ENCODE measurements at regions not wholly inside any gene's neighbourhood (a gene's known extent, or its start where the extent isn't known, plus 50 kb on each side); places are given as distances from the start of the nearest gene placed in this dataset.

DNA sequence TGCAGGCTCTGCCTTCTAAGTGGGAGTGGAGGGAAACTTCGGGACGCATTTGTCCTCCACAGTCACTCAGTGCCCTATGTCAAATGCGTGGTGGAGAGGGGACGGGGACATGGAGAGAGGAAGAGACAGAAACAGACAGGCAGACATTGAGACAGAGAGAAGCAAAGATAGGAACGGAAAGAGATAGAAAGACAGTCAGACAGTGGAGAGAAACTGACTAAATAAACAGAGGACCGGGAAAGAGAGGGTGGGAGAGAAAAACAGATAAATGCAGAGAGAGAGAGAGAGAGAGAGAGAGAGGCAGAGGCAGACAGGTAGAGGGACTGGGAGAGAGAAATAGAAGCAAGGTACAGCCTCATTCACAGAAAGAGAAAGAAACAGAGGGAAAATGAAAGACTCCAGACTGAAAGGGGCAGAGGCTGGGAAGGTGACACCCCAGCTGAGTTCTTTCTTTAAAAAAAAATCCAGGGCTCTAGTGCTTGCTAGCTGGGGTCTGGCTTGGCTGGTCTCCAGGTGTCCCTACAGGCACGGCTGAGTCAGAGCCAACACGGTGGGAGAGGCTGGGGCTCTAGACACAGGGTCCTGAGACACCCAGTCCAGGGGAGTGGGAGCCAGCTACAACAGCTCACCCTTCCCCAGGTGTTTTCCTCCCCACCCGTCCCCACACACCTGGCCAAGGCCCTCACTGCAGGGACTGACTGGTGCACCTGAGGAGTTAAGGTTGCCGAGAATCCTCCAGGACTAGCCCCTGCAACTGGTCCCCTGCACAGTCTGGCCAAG, 506.1 kb upstream of the PROK2 start:
- DNase-seq, result no peak

GRCh38 chr3:72289692-72290071, 504.7 kb upstream of the PROK2 start:
- no peak for DNase-seq

DNA sequence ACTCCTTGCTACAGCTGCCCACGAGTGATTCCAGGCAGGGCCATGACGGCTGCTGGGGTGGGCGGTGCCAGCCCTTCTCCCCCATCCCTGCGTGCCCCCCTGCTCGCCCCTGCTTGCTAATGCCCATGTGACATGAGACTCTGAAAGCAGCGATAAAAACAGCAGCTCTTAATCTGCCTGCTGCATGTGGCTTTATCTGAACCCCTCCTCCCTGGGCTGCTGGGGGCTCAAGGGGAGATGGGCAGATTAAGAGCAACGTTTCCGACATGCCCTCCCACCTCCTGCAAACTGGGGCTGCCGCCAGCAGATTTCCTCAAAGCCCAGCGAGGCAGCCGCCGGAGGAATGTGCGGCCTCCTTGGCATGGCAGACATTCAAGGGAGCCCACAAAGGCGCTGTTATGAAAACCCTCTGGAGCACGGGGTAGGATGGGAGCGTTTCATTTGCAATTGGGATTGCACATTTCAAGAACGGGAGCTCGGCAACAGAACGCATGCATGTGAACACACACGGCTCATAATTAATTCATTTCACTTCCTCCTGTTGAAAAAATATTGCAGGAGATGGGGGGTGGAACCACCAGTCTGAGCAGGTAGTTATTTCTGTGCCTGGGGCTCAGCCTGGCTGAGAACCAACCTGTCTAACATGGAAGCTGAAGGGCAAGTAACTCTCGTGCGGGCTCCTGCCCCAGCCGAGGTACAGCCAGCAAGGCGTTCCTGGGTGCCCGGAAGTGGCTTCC, 504.2 kb upstream of the PROK2 start:
- DNase-seq, result no peak

DNA sequence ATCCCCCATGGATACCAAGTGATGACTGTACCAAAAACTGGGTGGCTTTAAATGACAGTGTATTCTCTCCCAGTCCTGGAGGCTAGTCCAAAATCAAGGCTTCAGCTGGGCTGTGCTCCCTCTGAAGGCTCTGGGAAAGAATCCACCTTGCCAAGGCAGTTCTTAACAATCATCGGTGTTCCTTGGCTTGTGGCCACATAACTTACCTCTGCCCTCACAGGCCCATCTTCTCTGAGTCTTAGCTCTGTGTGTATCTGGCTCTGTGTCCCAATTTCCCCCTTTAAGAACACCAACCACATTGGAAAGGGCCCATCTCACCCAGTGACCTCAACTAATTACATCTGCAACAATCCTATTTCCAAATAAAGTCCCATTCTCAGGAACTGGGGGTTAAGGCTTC, 503.0 kb upstream of the PROK2 start:
- no peak for DNase-seq

DNA sequence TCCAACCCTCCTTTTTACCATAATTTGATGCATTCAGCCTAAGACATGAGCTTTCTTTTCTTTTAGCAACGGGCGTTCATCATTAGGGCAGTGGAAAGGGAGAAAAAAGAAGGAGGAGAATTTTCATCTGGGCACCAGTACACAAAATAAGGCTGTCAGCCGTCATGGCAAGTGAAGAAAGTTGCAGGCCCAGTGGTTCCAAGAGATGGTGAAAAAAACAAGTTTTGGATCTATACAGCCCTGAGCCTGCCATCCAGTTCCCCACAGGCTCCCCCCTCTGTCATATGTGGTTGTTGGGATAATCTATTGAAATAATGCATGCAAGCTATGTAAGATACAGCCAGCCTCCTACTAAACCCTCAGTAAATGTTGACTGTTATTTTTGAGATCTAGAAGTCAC, 500.6 kb upstream of the PROK2 start:
- DNase-seq, result no peak

DNA sequence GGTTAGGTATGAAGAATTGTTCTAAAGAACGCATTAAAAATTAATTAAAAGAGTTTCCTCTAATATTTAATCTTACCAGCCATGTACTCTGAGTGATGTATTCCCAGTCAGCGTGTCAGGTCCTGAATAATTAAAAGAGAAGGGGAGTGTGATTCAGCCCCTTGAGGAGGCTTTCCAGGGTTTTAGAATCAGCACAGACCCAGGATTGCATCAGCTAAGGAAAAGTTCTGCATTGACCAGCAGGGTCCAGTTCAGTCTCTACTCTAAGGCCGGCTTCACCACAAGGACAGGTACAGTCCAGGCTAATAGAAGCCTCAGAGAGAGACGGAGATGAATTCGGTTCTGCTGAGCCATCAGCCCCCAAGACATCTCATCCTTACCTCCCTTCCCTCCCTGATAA, 499.5 kb upstream of the PROK2 start:
- no peak for DNase-seq

DNA sequence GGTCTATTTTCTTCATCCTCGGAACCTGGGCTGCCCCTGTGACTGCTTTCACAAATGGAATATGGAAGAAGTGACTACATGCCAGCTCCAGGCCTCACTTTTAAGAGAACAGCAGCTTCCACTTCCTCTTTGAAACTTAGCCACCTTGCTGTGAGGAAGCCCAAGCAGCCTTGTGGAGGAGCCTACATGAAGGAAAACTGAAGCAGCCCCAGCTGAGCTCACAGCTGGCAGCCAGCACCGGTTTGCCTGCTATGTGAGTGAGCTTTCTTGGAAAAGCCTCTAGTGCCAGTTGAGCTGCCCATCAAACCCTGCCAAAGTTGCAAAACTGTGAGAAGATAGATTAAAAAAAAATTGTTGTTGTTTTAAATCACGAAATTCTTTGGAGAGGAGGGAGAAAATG, 498.0 kb upstream of the PROK2 start:
- DNase-seq, result no peak

DNA sequence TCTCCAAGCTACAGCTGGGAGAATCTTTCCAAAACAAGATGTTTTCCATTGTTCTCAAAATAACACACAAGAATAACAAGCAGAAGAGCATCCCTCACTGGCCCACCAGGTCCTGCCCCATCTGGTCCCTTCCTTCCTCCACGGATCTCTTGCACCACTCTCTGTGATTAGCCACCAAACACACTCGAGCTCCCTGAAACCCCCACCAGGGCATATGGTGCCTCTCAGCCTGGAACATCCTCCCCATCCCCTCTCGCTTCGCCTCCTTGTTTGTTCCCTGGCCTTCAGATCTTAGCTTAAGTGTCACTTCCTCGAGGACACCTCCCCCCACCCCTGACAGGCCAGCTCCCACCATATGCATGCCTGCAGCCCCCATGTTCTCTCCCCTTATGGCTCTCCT, 496.6 kb upstream of the PROK2 start:
- DNase-seq, result no peak

DNA sequence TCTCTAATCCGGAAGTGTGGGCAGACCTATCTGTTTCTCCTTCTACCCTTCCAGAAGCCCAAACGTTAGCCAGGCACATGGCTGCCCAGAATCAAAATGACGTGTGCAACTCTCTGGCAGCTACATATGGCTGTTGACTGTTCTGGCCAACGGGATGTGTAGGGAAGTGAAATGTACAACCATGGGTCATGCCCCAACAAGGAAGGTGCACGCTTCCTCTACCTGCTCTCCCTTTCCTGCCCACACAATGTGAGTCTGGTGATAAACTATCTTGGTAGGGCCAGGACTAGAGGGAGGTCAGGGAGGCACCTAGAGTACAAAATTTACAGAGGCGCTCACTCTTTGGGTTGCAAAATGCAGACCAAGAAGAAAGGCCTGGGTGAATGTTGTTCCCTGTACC, 495.9 kb upstream of the PROK2 start:
- no peak for DNase-seq

- DNase-seq, result no peak
Observed at GRCh38 chr3:72279631-72280041, 494.7 kb upstream of the PROK2 start.

- DNase-seq, result no peak
Observed at GRCh38 chr3:72279068-72279604, 494.2 kb upstream of the PROK2 start.

- no peak for DNase-seq
Observed at GRCh38 chr3:72278349-72279067, 493.6 kb upstream of the PROK2 start.

DNA sequence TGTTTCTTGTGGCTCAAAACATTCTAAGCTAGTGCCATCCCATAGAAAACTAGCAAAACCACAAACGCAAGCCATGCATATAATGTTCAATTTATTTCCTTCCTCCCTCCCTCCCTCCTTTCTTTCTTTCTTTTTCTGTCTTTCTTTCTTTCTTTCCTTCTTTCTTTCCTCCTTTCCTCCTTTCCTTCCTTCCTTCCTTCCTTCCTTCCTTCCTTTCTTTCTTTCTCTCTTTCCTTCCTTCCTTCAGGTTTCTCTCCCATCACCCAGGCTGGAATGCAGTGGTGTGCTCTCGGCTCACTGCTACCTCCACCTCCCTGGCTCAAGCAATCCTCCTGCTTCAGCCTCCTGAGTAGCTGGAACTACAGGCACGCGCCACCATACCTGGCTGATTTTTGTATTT, 492.8 kb upstream of the PROK2 start:
- DNase-seq, result no peak

GRCh38 chr3:72276806-72277205, 491.9 kb upstream of the PROK2 start:
- DNase-seq, result no peak

DNA sequence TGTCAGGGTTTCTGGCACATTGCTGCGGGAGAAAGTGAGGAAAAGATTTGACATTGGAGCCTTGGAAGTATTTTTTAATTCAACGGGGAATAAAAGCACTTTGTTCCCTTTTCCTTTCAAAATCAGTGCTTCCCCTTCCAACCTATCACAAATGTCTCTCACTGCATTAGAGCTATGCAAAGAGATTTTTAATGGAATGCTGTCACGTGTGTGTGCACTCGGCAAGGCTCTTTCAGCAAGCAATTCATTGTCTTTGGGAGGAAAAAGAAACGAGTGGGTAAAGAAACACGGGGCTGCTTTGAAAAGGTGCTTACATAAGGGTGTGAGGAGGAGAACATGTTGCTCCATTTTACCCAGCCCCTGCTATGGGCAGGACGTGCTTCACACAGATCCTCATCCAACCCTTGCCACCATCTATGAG, 490.4 kb upstream of the PROK2 start:
- no peak for DNase-seq

DNA sequence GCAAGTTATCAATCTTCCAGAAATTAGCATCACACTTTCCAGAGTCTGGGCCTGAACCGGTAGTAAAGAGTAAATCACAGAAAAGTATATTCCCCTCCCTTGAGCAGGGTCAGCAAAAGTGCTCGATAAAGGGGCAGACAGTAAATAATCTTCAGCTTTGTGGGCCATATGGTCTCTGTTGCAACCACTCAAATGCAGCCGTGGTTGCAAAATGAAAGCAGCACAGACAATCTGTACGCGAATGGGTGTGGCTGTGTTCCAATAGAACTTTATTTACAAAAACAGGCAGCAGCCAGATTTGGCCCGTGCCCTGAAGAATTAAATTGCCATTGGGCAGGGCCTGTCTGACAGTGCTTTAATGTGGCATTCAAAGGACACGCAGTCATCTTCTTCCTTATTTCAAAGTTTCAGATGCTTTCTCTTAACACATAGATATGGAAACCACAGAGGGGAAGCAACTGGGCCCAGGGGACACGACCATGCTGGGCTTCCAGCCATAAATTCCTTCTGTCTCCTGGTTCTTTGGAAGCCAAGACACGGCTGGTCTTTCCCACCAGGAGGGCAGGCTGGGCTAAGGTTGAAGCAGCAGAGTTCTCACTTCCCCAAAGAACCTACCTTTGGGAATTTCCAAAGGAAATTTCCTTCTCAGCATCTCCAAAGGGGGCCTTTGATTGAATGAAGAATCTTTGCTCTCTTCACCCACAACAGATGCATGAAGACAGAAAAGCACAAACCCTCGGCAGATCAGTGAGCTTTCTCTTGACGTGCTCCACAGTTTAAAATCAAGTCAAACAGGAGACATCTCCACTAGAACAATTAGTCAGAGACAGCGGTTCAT, 489.8 kb upstream of the PROK2 start:
- no peak for DNase-seq

DNA sequence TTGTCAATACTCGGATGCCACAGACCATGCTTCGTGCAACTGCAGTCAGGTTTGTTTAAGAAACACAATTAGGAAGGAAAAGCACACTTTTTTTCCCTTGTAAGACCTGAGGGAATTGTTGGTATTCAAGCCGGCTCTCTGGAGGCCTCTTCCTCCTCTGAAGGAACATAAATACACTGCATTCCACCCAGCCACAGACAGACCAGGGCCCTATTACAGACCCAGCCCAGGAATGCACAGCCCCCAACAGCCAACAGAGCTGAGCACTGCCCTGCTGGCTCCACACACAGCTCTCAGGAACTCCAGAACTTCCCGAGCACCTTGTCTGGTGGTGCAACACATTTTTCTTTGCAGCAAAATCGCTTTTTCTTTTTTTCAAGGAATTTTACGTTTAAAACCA, 488.7 kb upstream of the PROK2 start:
- no peak for DNase-seq

DNA sequence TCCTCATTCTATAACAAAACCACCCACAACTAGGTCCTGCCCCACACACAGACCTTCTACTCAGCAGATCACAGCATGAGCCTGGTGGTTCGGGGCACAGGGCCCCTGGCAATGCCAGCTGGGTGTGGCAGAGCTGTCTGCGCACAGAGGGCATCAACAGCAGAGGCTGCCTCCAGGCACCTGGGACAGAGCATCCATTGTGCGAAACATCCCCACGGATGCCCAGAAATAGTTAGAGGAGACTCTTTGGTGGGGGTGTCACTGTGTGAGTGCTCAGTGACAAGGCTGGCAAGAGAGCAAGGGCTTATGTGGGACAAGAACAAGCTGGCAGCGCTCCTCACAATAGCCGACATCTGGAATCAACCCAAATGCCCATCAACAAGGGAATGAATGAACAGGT, 487.4 kb upstream of the PROK2 start:
- DNase-seq, result no peak

DNA sequence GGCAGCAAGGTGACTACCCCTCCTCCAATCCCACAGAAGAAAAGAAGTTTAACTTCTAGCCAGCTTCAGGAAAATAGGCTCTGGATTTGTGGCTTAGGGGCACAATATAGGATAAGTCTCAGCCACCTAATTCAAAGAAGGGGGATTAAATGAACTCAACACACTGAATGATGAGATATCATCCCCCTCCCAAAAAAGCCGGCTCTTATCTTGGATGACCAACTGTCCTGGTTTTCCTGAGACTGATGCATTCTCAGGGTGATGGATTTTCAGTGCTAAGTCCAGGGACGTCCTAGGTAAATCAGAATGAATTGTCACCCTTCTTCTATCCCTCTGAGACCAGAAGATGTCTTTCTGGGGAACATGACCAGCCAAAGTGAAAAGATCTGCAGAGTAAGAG, 487.0 kb upstream of the PROK2 start:
- no peak for DNase-seq

DNA sequence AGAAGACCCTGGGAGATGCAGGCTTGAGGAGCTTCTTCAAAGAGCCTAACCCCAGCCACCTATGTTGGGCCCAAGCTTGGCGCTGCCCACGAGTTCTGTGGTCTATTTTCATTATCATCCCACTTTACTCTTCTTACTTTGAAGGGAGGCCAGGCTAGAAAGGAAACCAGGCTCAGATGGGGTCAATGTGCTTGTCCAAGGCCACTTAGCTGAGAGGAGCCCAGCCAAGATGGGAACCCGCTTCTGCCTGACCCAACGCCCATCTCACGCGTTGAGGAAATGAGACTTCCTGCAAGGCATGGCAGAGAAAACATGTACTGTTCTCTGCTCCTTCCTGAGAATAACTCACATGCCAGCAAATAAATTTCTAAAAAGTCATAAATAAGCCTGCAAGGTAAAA, 486.3 kb upstream of the PROK2 start:
- DNase-seq, result no peak

DNA sequence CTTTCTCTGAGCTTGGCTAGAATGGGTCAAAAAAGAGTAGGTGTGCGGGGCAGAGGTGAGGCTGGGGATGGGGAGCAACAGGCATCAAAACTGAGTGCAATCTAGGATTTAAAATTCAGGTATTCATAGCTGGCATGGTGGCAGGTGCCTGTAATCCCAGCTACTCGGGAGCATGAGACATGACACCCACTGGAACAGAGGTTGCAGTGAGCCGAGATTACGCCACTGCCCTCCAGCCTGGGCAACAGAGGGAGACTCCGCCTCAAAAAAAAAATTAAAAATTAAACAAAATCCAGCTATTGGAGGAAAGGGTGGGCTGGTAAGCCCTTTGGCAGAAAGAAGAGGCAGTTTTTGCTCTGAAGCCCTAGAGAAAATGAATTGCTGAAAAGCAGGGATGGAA, 485.8 kb upstream of the PROK2 start:
- DNase-seq, result no peak

DNA sequence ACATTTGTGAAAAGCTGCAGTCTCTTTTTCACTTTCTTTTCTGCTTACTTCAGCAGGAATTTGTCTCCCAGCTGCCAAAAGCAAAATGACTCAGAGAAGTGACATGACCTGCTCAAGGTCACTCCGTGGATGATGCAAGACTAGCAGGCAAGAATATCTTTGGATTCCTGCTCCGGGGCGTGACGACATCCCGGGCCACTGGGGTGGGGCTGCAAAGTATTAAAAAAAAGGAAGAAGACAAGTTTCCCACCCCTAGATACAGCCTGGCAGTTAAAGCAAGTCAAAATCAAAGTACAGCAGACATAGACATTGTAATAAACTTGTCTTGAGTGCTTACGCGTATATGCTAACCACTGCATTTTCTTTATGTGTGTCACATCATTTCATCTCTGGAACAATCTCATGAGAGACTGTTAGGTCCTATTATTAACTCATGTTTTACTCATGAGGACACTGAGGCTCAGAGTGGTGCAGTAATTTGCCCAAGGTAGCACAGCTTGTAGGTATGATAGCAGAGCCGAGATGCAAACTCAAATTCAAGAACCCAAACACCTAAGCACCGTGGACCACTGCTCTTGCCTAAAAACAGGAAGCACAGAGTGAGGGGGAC, 485.2 kb upstream of the PROK2 start:
- DNase-seq, result no peak
